PC-3 (cell line): ENCODE measurements at regions not wholly inside any gene's neighbourhood (a gene's known extent, or its start where the extent isn't known, plus 50 kb on each side); places are given as distances from the start of the nearest gene placed in this dataset.

ENCODE experiments used
- CTCF ChIP-seq: fragments of 300-600 bp; sonication (generic); conservative IDR thresholded peaks from 2 replicates; pipeline ENCODE4 v1.5.1; 2017; ENCODE audit warnings: antibody characterized with exemption, low read depth, mild to moderate bottlenecking, low read length
- EZH2 ChIP-seq: fragments of 300-600 bp; sonication (generic); IDR thresholded peaks from one replicate; pipeline ENCODE4 v1.6.1; 2017; ENCODE audit warnings: antibody characterized with exemption, mild to moderate bottlenecking, low read length; ENCODE audit not compliant: unreplicated experiment
- EZH2phosphoT487 ChIP-seq: fragments of 300-600 bp; sonication (generic); IDR thresholded peaks from 2 replicates; pipeline ENCODE4 v1.6.1; 2018; ENCODE audit warnings: mild to moderate bottlenecking, antibody characterized with exemption, low read length, borderline replicate concordance

GRCh38 chr2:59920961-59921360 lies 632.5 kb downstream of the BCL11A start:
- TF ChIP-seq CTCF (no peak), EZH2phosphoT487 (no peak), EZH2 (no peak)
